ENCODE measurements at regions not wholly inside any gene's neighbourhood (a gene's known extent, or its start where the extent isn't known, plus 50 kb on each side); places are given as distances from the start of the nearest gene placed in this dataset.
"Not testable (repeated sequence)": the region's sequence is repeated elsewhere in the genome, so short reads cannot be mapped to it uniquely, and the experiment has no call there.

DNA sequence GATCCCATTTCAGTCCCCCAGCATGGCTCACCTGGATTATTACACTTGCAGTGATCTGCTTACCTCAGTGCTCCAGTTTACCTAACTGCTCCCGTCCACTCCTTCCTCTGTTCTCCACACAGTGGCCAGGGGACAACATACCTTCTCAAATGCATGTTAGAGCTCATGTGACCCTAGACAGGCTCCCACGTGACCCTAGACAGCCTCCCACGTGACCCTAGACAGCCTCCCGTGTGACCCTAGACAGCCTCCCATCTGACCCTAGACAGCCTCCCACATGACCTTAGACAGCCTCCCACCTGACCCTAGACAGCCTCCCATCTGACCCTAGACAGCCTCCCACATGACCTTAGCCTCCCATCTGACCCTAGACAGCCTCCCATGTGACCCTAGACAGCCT, 226.0 kb upstream of the TMEM132C start:
- Histone ChIP-seq H2BK120ac (replicated peaks; ENCODE audit: low read depth, low read length) (no peak overlapping the region), H3K23ac (ENCODE audit: insufficient read length) (no peak overlapping the region), H2BK15ac (ENCODE audit: low read length) (no peak overlapping the region), H3K4ac (replicated peaks; ENCODE audit: insufficient read length, low read depth, low read length) (no peak overlapping the region), H3K4me2 (ENCODE audit: insufficient read depth in 1 of 2, low read depth in 2 of 2, low read length in 2 of 2) (no peak overlapping the region), H4K8ac (ENCODE audit: extremely low read depth, insufficient read depth, low read length) (no peak overlapping the region), H3K9me3 (ENCODE audit: insufficient read depth in 2 of 2, low read depth in 1 of 2, low read length in 1 of 2) (no peaks in the 10 kb centered on the region), H2AFZ (ENCODE audit: low read length) (no peak overlapping the region), H4K20me1 (replicated peaks in 1 of 2; ENCODE audit: control insufficient read depth in 1 of 2, insufficient read depth in 2 of 2, low read length in 2 of 2) (no peaks in the 10 kb centered on the region), H3K18ac (ENCODE audit: extremely low read depth, low read length) (no peak overlapping the region), H3K4me3 (ENCODE audit: extremely low read depth in 1 of 4, insufficient read depth in 2 of 4, low read depth in 3 of 4, low read length in 4 of 4) (no peak overlapping the region), H3K56ac (replicated peaks; ENCODE audit: insufficient read length, low read depth, low read length) (no peak overlapping the region), H3K9ac (replicated peaks in 1 of 4; ENCODE audit: extremely low read depth in 1 of 4, low read depth in 3 of 4, low read length in 3 of 4) (no peak overlapping the region), H3K79me2 (ENCODE audit: control insufficient read depth in 1 of 2, insufficient read depth in 2 of 2, low read length in 2 of 2) (no peaks in the 10 kb centered on the region), H4K5ac (ENCODE audit: insufficient read length, low read depth, low read length) (no peak overlapping the region), H3K23me2 (ENCODE audit: low read depth, low read length) (no peaks in the 10 kb centered on the region), H2AK5ac (ENCODE audit: low read depth, low read length) (no peak overlapping the region), H2BK12ac (ENCODE audit: low read depth, low read length) (no peak overlapping the region), H3K14ac (ENCODE audit: insufficient read length) (no peak overlapping the region), H3K27ac (ENCODE audit: low read depth, low read length) (no peak overlapping the region), H2BK5ac (ENCODE audit: low read depth, low read length) (no peak overlapping the region), H4K91ac (replicated peaks; ENCODE audit: insufficient read length, low read length) (no peak overlapping the region), H3K79me1 (ENCODE audit: low read depth, low read length) (no peaks in the 10 kb centered on the region), H3K4me1 (replicated peaks in 1 of 4; ENCODE audit: control insufficient read depth in 3 of 4, insufficient read depth in 4 of 4, low read length in 3 of 4) (no peaks in the 10 kb centered on the region), H3K27me3 (replicated peaks in 1 of 4; ENCODE audit: control insufficient read depth in 3 of 4, extremely low read depth in 1 of 4, insufficient read depth in 3 of 4, low read length in 3 of 4) (no peaks in the 10 kb centered on the region; a peak in 1 of 7 replicates), H3K36me3 (ENCODE audit: control insufficient read depth in 2 of 4, insufficient read depth in 4 of 4, low read length in 3 of 4) (no peaks in the 10 kb centered on the region), H2BK20ac (ENCODE audit: low read length) (no peak overlapping the region)
- no peak for FAIRE-seq
- WGBS, 2 experiments (ENCODE audit: extremely low coverage in 1 of 2, insufficient coverage in 1 of 2, insufficient read length in 1 of 2, insufficient replicate concordance in 2 of 2, low coverage in 1 of 2, low lambda C conversion rate in 2 of 2, missing lambda C conversion rate in 1 of 2) = 99% methylated on average over 4 of the region's 4 CpGs; no CpG with 5 or more reads in 1 of the 2 experiments
- TF ChIP-seq GABPA (IDR thresholded peaks at IDR 0.05; ENCODE audit: borderline replicate concordance, insufficient read depth, low read length) (no peak), TCF12 (IDR thresholded peaks at IDR 0.05; ENCODE audit: low read depth, low read length) (no peak)
- CTCF ChIA-PET (ENCODE audit: partially characterized antibody) = no interaction called here
- POLR2A ChIA-PET (ENCODE audit: partially characterized antibody) = no interaction called here
- no peak for DNase-seq (ENCODE audit: low read depth in 1 of 2, low spot score in 2 of 2)

DNA sequence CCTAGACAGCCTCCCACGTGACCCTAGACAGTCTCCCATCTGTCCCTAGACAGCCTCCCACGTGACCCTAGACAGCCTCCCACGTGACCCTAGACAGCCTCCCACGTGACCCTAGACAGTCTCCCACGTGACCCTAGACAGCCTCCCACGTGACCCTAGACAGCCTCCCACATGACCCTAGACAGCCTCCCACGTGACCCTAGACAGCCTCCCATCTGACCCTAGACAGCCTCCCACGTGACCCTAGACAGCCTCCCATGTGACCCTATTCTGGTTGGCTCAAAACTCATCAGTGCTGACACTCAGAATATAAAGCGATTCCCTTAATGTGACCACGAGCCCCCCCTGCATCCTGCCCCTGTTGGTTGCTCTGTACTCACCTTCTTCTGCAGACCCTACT, 224.7 kb upstream of the TMEM132C start:
- CTCF ChIA-PET (ENCODE audit: partially characterized antibody); H3K9ac ChIP-seq (replicated peaks in 1 of 4; ENCODE audit: extremely low read depth in 1 of 4, low read depth in 3 of 4, low read length in 3 of 4); H3K36me3 ChIP-seq (ENCODE audit: control insufficient read depth in 2 of 4, insufficient read depth in 4 of 4, low read length in 3 of 4); H4K8ac ChIP-seq (ENCODE audit: extremely low read depth, insufficient read depth, low read length); H4K20me1 ChIP-seq (replicated peaks in 1 of 2; ENCODE audit: control insufficient read depth in 1 of 2, insufficient read depth in 2 of 2, low read length in 2 of 2); H3K9me3 ChIP-seq (ENCODE audit: insufficient read depth in 2 of 2, low read depth in 1 of 2, low read length in 1 of 2); H3K18ac ChIP-seq (ENCODE audit: extremely low read depth, low read length); H3K23ac ChIP-seq (ENCODE audit: insufficient read length); H3K79me1 ChIP-seq (ENCODE audit: low read depth, low read length); H2BK12ac ChIP-seq (ENCODE audit: low read depth, low read length); H3K27ac ChIP-seq (ENCODE audit: low read depth, low read length); H3K23me2 ChIP-seq (ENCODE audit: low read depth, low read length); H2AFZ ChIP-seq (ENCODE audit: low read length); H3K27me3 ChIP-seq (replicated peaks in 1 of 4; ENCODE audit: control insufficient read depth in 3 of 4, extremely low read depth in 1 of 4, insufficient read depth in 3 of 4, low read length in 3 of 4); H3K4me2 ChIP-seq (ENCODE audit: insufficient read depth in 1 of 2, low read depth in 2 of 2, low read length in 2 of 2); POLR2A ChIA-PET (ENCODE audit: partially characterized antibody); H4K5ac ChIP-seq (ENCODE audit: insufficient read length, low read depth, low read length); H3K14ac ChIP-seq (ENCODE audit: insufficient read length); FAIRE-seq; H2AK5ac ChIP-seq (ENCODE audit: low read depth, low read length); H2BK5ac ChIP-seq (ENCODE audit: low read depth, low read length); H2BK120ac ChIP-seq (replicated peaks; ENCODE audit: low read depth, low read length); H3K4ac ChIP-seq (replicated peaks; ENCODE audit: insufficient read length, low read depth, low read length); H3K56ac ChIP-seq (replicated peaks; ENCODE audit: insufficient read length, low read depth, low read length); H2BK20ac ChIP-seq (ENCODE audit: low read length); H3K79me2 ChIP-seq (ENCODE audit: control insufficient read depth in 1 of 2, insufficient read depth in 2 of 2, low read length in 2 of 2); DNase-seq (ENCODE audit: low read depth in 1 of 2, low spot score in 2 of 2); H3K4me1 ChIP-seq (replicated peaks in 1 of 4; ENCODE audit: control insufficient read depth in 3 of 4, insufficient read depth in 4 of 4, low read length in 3 of 4); H4K91ac ChIP-seq (replicated peaks; ENCODE audit: insufficient read length, low read length); H2BK15ac ChIP-seq (ENCODE audit: low read length); H3K4me3 ChIP-seq (ENCODE audit: extremely low read depth in 1 of 4, insufficient read depth in 2 of 4, low read depth in 3 of 4, low read length in 4 of 4): not testable (repeated sequence)
- WGBS, 2 experiments (ENCODE audit: extremely low coverage in 1 of 2, insufficient coverage in 1 of 2, insufficient read length in 1 of 2, insufficient replicate concordance in 2 of 2, low coverage in 1 of 2, low lambda C conversion rate in 2 of 2, missing lambda C conversion rate in 1 of 2) = 93% methylated on average over 9 of the region's 10 CpGs; no CpG with 5 or more reads in 1 of the 2 experiments
